K562 (cell line): ENCODE measurements at regions not wholly inside any gene's neighbourhood (a gene's known extent, or its start where the extent isn't known, plus 50 kb on each side); places are given as distances from the start of the nearest gene placed in this dataset.

Source experiments
- CC2D1A ChIP-seq: fragments of 450-650 bp; IDR thresholded peaks from 2 replicates; pipeline ENCODE4 v1.6.1; 2017; ENCODE audit warnings: mild to moderate bottlenecking
- CEBPZ ChIP-seq: fragments of 150-350 bp; IDR thresholded peaks from 2 replicates; pipeline ENCODE4 v1.6.1; 2014; ENCODE audit warnings: low read depth, mild to moderate bottlenecking, low read length, borderline replicate concordance
- E2F4 ChIP-seq: sonication (generic); formaldehyde crosslinking; IDR thresholded peaks from 2 replicates; pipeline ENCODE4 v1.8.0; 2022; ENCODE audit warnings: mild to moderate bottlenecking, low read depth, missing genetic modification reagents
- HOXB6 ChIP-seq: fragments of 250-450 bp; sonication (Bioruptor Pico); IDR thresholded peaks from 2 replicates; pipeline ENCODE4 v1.5.1; 2022; ENCODE audit warnings: mild to moderate bottlenecking, borderline replicate concordance
- JUN ChIP-seq, 2 experiments: sonication (generic) in 1 of 2; formaldehyde crosslinking in 1 of 2; IDR thresholded peaks; 2 replicates each; pipeline versions ENCODE4 v1.6.1 to v1.8.0; 2012 to 2022; ENCODE audit warnings: borderline replicate concordance in 2 of 2, mild to moderate bottlenecking in 2 of 2, improper control_type of control experiment in 1 of 2, low read depth in 1 of 2, low read length in 1 of 2, missing genetic modification reagents in 1 of 2
- NRF1 ChIP-seq, 2 experiments: fragments of 450-650 bp; IDR thresholded peaks in 1 of 2; conservative IDR thresholded peaks in 1 of 2; 2 replicates each; pipeline ENCODE4 v1.6.1; 2014; ENCODE audit warnings: mild to moderate bottlenecking in 2 of 2
- PTTG1 ChIP-seq: fragments of 450-650 bp; IDR thresholded peaks from 2 replicates; pipeline ENCODE4 v1.6.1; 2016; ENCODE audit warnings: low read depth, mild to moderate bottlenecking, missing genetic modification characterization, missing compliant biosample characterization
- PYGO2 ChIP-seq: fragments of 450-650 bp; IDR thresholded peaks from 2 replicates; pipeline ENCODE4 v1.6.1; 2016; ENCODE audit warnings: mild to moderate bottlenecking, missing genetic modification characterization, moderate library complexity, missing compliant biosample characterization
- SAFB ChIP-seq: fragments of 200-400 bp; formaldehyde crosslinking; IDR thresholded peaks from 2 replicates; pipeline ENCODE4 v1.6.1; 2017; ENCODE audit warnings: low read depth, low read length, borderline replicate concordance
- SRSF1 ChIP-seq: fragments of 200-400 bp; formaldehyde crosslinking; IDR thresholded peaks from 2 replicates; pipeline ENCODE4 v1.6.1; 2017; ENCODE audit warnings: mild to moderate bottlenecking, low read depth, low read length, moderate library complexity
- TEAD1 ChIP-seq, 2 experiments: fragments of 450-650 bp in 1 of 2; sonication (generic) in 1 of 2; formaldehyde crosslinking; IDR thresholded peaks; 2 replicates each; pipeline versions ENCODE4 v1.4.0 to v1.8.0; 2020 to 2022; ENCODE audit warnings: mild to moderate bottlenecking in 2 of 2, missing genetic modification reagents in 1 of 2
- ZKSCAN8 ChIP-seq: fragments of 200-800 bp; sonication (Bioruptor generic); IDR thresholded peaks from 2 replicates; pipeline ENCODE4 v1.6.1; 2016; ENCODE audit warnings: missing genetic modification characterization, missing compliant biosample characterization
- ZNF253 ChIP-seq: fragments of 250-450 bp; sonication (Bioruptor Pico); conservative IDR thresholded peaks from 2 replicates; pipeline ENCODE4 v1.6.1; 2021; ENCODE audit warnings: mild to moderate bottlenecking
- ZNF282 ChIP-seq: sonication (generic); formaldehyde crosslinking; IDR thresholded peaks from 2 replicates; pipeline ENCODE4 v1.8.1; 2023; ENCODE audit warnings: missing genetic modification reagents
- ZNF395 ChIP-seq: fragments of 200-800 bp; sonication (Bioruptor generic); IDR thresholded peaks from 2 replicates; pipeline ENCODE4 v1.6.1; 2017; ENCODE audit warnings: missing genetic modification characterization, missing compliant biosample characterization
- ZNF445 ChIP-seq: fragments of 250-450 bp; sonication (Bioruptor Pico); IDR thresholded peaks from 2 replicates; pipeline ENCODE4 v1.4.0; 2020; ENCODE audit warnings: low read depth, mild to moderate bottlenecking, moderate library complexity
- ZNF584 ChIP-seq: fragments of 200-800 bp; sonication (Bioruptor generic); IDR thresholded peaks from 2 replicates; pipeline ENCODE4 v1.6.1; 2016; ENCODE audit warnings: low read depth, mild to moderate bottlenecking, missing genetic modification characterization, missing compliant biosample characterization
- ZNF830 ChIP-seq: fragments of 250-450 bp; sonication (Bioruptor Pico); IDR thresholded peaks from 2 replicates; pipeline ENCODE4 v1.5.0; 2021; ENCODE audit warnings: mild to moderate bottlenecking
- TF ChIP-seq, protein P1 (sequence below), 3 experiments: fragments of 200-800 bp in 1 of 3; sonication (Bioruptor generic) in 1 of 3; sonication (generic) in 1 of 3; formaldehyde crosslinking in 1 of 3; IDR thresholded peaks; 2 replicates each; pipeline versions ENCODE4 v1.6.1 to v1.8.0; 2016 to 2022; ENCODE audit warnings: mild to moderate bottlenecking in 2 of 3, missing compliant biosample characterization in 2 of 3, missing genetic modification characterization in 2 of 3, missing genetic modification reagents in 1 of 3

DNA sequence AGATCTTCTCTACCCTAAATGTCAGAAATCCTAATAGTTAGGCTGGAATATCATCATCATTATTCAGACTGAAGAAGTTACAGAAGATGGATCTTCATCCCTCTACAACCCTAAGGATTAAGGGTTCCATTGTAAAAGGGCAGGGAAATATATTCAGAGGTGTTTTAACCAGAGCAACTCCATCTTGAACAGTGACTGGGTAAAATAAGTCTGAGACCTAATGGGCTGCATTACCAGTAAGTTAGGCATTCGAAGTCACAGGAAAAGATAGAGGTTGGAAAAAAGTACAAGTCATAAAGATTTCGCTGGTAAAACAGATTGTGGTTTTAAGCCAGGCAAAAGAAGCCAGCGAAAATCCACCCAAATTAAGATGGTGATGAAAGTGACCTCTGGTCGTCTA lies 968.7 kb downstream of the CNTNAP5 start (continued):
- TF ChIP-seq CEBPZ (no peak), CC2D1A (no peak), ZNF395 (CRISPR knock-in tag) (0 out of 2 replicates have a peak, but pooled peaks have one; percentile 52), PTTG1 (tag) (peak; percentile 48; the same call in 1 of the 2 replicates), JUN (IDR thresholded peaks at IDR 0.05; ENCODE audit: borderline replicate concordance, low read depth, low read length) (no peak), JUN (CRISPR knock-in tag; IDR thresholded peaks at IDR 0.05; ENCODE audit: borderline replicate concordance) (no peak), ZNF253 (no peak), PYGO2 (tag) (peak; percentile 96), SRSF1 (no peak), TEAD1 (CRISPR knock-in tag; IDR thresholded peaks at IDR 0.05) (peak in 1 of 2 experiments; percentile 22; a peak in 1 of 4 replicates), E2F4 (no peak), HOXB6 (CRISPR knock-in tag) (no peak), ZKSCAN8 (no peak), ZNF830 (no peak), SAFB (no peak), ZNF445 (CRISPR knock-in tag) (peak; percentile 86), ZNF584 (CRISPR knock-in tag) (peak; percentile 69; the same call in 1 of the 2 replicates), NRF1 (conservative IDR thresholded peaks at IDR 0.05 in 1 of 2, IDR thresholded peaks at IDR 0.05 in 1 of 2) (no peak), ZNF282 (CRISPR knock-in tag) (no peak)
- TF ChIP-seq, protein P1, sequence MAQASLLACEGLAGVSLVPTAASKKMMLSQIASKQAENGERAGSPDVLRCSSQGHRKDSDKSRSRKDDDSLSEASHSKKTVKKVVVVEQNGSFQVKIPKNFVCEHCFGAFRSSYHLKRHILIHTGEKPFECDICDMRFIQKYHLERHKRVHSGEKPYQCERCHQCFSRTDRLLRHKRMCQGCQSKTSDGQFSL (CRISPR knock-in tag; IDR thresholded peaks at IDR 0.05), result no peak
- TF ChIP-seq, protein P1 (tag; IDR thresholded peaks at IDR 0.05), result peak in 1 of 2 experiments; percentile 84; a peak in 1 of 4 replicates
